WERI-Rb-1 (cell line): ENCODE measurements at regions not wholly inside any gene's neighbourhood (a gene's known extent, or its start where the extent isn't known, plus 50 kb on each side); places are given as distances from the start of the nearest gene placed in this dataset.
A peak's percentile ranks its signal among the peaks of the same experiment; 100 is the strongest.

Experiments
- DNase-seq: peaks from one replicate; pipeline ENCODE4 v3.0.0-alpha.2; 2020
- H3K27ac ChIP-seq: fragments of 250-450 bp; sonication (Bioruptor Pico); 2 replicates; pipeline ENCODE4 v1.5.1; 2020; ENCODE audit warnings: mild to moderate bottlenecking, moderate library complexity
- H3K27me3 ChIP-seq: fragments of 250-450 bp; sonication (Bioruptor Pico); 2 replicates; pipeline ENCODE4 v1.5.1; 2021; ENCODE audit warnings: mild to moderate bottlenecking, low read depth, moderate library complexity; ENCODE audit not compliant: insufficient read depth, severe bottlenecking
- H3K36me3 ChIP-seq: fragments of 250-450 bp; sonication (Bioruptor Pico); 2 replicates; pipeline ENCODE4 v1.5.1; 2020; ENCODE audit warnings: mild to moderate bottlenecking, moderate library complexity
- H3K4me3 ChIP-seq: 2 replicates; pipeline ENCODE4 v1.5.1; 2011; ENCODE audit warnings: low read depth, mild to moderate bottlenecking, control low read depth, low read length
- H3K9me3 ChIP-seq: fragments of 250-450 bp; sonication (Bioruptor Pico); 2 replicates; pipeline ENCODE4 v1.5.1; 2021; ENCODE audit warnings: mild to moderate bottlenecking, moderate library complexity; ENCODE audit not compliant: severe bottlenecking
- TF ChIP-seq, protein P1 (sequence below): IDR thresholded peaks from 2 replicates; pipeline ENCODE4 v1.5.1; 2011; ENCODE audit warnings: low read depth, mild to moderate bottlenecking, control low read depth, inconsistent platforms, low read length

DNA sequence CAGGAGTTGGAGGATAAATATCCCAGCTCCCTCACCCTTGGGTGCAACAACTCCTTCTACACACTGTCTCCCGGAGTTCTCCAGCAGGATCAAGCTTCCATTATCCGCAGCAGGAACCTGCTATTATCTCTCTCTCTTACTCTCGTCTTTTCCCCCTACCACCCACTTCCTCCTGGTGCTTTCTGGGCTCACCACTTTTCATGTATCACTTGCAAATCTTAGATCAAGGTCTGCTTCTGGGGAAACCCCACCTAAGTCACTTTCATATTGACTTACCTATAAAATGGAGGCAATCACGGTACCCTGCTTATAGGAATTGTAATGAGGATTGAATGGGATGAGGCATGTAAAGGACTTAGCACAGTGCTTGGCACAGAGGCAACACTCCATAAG is 589.5 kb downstream of the BCOR start:
- H3K9me3 ChIP-seq, result no peaks in the 10 kb centered on the region
- H3K27me3 ChIP-seq, result no peaks in the 10 kb centered on the region
- TF ChIP-seq, protein P1, sequence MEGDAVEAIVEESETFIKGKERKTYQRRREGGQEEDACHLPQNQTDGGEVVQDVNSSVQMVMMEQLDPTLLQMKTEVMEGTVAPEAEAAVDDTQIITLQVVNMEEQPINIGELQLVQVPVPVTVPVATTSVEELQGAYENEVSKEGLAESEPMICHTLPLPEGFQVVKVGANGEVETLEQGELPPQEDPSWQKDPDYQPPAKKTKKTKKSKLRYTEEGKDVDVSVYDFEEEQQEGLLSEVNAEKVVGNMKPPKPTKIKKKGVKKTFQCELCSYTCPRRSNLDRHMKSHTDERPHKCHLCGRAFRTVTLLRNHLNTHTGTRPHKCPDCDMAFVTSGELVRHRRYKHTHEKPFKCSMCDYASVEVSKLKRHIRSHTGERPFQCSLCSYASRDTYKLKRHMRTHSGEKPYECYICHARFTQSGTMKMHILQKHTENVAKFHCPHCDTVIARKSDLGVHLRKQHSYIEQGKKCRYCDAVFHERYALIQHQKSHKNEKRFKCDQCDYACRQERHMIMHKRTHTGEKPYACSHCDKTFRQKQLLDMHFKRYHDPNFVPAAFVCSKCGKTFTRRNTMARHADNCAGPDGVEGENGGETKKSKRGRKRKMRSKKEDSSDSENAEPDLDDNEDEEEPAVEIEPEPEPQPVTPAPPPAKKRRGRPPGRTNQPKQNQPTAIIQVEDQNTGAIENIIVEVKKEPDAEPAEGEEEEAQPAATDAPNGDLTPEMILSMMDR, result no peak
- DNase-seq, result no peak
- H3K36me3 ChIP-seq, result no peaks in the 10 kb centered on the region
- H3K4me3 ChIP-seq, result no peak overlapping the region
- H3K27ac ChIP-seq, result no peak overlapping the region; the same call in 1 of the 2 replicates

- DNase-seq, result no peak
- no peaks in the 10 kb centered on the region for H3K36me3 ChIP-seq
- no peaks in the 10 kb centered on the region for H3K27me3 ChIP-seq
- TF ChIP-seq, protein P1, result no peak
- no peak overlapping the region for H3K27ac ChIP-seq
- H3K4me3 ChIP-seq, result no peak overlapping the region
- H3K9me3 ChIP-seq, result no peaks in the 10 kb centered on the region
Measured at GRCh38 chrX:39509157-39509556, 588.6 kb downstream of the BCOR start.

DNA sequence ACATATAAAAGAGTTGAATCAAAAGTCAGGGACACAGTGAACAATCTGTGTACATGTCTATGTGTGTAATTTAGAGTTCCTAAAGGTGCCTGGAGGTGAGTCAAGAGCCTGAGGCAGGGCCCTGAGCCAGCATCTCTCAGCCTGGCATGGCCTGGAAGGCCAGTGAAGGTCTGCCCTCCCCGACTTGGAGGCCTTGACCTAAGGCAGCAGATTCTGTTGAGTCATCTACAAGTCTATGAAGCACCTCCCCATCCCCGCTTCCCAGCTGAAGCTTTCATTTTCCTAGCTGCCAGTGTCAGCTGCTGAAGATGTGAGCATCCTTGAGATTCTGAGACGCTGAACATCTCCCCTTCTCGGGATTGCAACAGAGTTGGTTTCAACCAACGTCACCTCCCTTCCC is 583.9 kb downstream of the BCOR start:
- H3K4me3 ChIP-seq, result no peak overlapping the region
- H3K36me3 ChIP-seq, result no peaks in the 10 kb centered on the region
- H3K27ac ChIP-seq, result no peak overlapping the region
- H3K27me3 ChIP-seq, result no peaks in the 10 kb centered on the region
- H3K9me3 ChIP-seq, result no peaks in the 10 kb centered on the region
- no peak for DNase-seq
- TF ChIP-seq, protein P1, result no peak

- no peak for DNase-seq
- TF ChIP-seq, protein P1, result no peak
- Histone ChIP-seq H3K36me3 (no peaks in the 10 kb centered on the region), H3K9me3 (no peaks in the 10 kb centered on the region), H3K27ac (no peak overlapping the region), H3K27me3 (no peaks in the 10 kb centered on the region), H3K4me3 (no peak overlapping the region)
Measured at GRCh38 chrX:39514801-39515200, 583.0 kb downstream of the BCOR start.

DNA sequence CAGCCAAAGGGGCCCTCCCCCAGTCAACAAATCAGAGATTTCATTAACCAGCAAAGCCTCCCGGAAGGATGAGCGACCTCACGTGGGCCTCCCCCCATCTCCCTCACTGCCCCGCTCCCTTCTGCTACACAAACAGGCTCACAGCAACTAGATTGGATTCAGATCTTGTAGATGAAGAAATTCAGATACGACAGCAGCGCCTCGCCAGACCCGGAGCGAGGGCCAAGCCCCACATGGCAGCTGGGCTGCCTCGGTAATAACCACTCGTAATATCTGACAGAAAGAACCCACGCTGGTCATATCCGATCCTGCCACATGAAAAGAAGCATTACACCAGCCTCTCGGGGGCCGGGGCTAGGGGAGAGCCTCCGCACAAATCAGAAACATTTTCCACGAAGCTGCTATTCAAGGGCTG is 581.3 kb downstream of the BCOR start:
- DNase-seq, result peak; percentile 74
- Histone ChIP-seq H3K9me3 (no peaks in the 10 kb centered on the region), H3K27ac (peak overlapping the region; percentile 65), H3K36me3 (no peaks in the 10 kb centered on the region), H3K4me3 (no peak overlapping the region), H3K27me3 (no peaks in the 10 kb centered on the region)
- TF ChIP-seq, protein P1, result no peak

- Histone ChIP-seq H3K4me3 (no peak overlapping the region), H3K27me3 (no peaks in the 10 kb centered on the region), H3K27ac (peak overlapping the region; percentile 73), H3K36me3 (no peaks in the 10 kb centered on the region), H3K9me3 (peaks cover 4% of the 10 kb centered on the region)
- no peak for DNase-seq
- TF ChIP-seq, protein P1, result no peak
Measured at GRCh38 chrX:39518476-39519029, 579.2 kb downstream of the BCOR start.
